ENCODE measurements at regions not wholly inside any gene's neighbourhood (a gene's known extent, or its start where the extent isn't known, plus 50 kb on each side); places are given as distances from the start of the nearest gene placed in this dataset.
A peak's percentile ranks its signal among the peaks of the same experiment; 100 is the strongest.

DNA sequence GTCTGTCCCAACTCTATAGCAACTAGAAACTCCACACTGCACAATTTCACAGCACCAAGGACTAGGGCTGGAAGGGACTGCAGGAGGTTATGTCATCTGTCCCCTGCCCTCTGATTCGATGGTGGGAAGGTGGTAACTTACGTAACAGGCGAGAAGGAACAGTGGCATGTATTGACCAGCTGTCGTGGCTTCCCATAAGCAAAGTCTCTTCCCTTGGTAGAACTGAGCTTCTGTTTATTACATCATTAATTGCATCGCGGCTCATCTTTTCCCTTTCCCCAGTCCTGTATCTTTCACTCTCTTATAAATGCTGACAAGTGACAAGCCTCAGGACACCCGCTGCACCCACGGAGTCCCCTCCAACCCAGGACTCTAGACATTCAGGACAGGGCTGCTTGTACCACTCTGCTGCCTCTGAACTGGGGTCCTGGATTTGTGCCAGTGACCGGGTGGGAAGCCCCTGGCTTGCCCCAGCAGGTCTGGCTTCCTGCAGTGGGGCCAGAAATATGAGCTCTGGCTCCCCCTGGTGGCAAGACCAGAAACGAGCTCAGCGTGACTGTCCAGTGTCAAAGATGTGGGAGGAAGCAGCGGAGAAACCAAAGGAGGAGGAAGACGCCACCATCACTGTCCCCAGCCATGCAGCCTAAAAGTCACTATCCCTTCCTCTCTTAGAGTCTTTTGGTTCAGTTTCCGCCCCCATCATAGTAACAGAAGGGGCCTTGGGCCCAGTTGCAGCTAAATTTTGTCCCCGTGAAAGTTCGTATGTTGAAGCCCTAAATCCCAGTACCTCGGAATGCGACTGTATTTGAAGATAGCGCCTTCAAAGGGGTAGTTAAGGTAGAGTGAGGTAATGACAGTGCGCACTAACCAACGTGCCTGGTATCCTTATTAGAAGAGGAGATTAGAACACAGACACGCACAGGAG is 84.5 kb downstream of the ISX start:
- Histone ChIP-seq H3K9me3 (ENCODE audit: severe bottlenecking) (no peaks in the 10 kb centered on the region), H3K4me1 (ENCODE audit: insufficient read depth, poor library complexity, severe bottlenecking) (no peaks in the 10 kb centered on the region), H3K27me3 (ENCODE audit: insufficient read depth, poor library complexity, severe bottlenecking) (no peaks in the 10 kb centered on the region), H3K27ac (ENCODE audit: poor library complexity, severe bottlenecking) (no peak overlapping the region), H3K4me3 (ENCODE audit: severe bottlenecking) (no peak overlapping the region), H3K36me3 (ENCODE audit: low read depth) (no peaks in the 10 kb centered on the region)
- no peak for DNase-seq (ENCODE audit: low spot score)
- ATAC-seq (ENCODE audit: low read depth), result 0 out of 3 replicates have a peak, but pooled peaks have one; percentile 44
- TF ChIP-seq, protein P1, sequence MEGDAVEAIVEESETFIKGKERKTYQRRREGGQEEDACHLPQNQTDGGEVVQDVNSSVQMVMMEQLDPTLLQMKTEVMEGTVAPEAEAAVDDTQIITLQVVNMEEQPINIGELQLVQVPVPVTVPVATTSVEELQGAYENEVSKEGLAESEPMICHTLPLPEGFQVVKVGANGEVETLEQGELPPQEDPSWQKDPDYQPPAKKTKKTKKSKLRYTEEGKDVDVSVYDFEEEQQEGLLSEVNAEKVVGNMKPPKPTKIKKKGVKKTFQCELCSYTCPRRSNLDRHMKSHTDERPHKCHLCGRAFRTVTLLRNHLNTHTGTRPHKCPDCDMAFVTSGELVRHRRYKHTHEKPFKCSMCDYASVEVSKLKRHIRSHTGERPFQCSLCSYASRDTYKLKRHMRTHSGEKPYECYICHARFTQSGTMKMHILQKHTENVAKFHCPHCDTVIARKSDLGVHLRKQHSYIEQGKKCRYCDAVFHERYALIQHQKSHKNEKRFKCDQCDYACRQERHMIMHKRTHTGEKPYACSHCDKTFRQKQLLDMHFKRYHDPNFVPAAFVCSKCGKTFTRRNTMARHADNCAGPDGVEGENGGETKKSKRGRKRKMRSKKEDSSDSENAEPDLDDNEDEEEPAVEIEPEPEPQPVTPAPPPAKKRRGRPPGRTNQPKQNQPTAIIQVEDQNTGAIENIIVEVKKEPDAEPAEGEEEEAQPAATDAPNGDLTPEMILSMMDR (IDR thresholded peaks at IDR 0.05; ENCODE audit: poor library complexity, severe bottlenecking), result peak; percentile 76

DNA sequence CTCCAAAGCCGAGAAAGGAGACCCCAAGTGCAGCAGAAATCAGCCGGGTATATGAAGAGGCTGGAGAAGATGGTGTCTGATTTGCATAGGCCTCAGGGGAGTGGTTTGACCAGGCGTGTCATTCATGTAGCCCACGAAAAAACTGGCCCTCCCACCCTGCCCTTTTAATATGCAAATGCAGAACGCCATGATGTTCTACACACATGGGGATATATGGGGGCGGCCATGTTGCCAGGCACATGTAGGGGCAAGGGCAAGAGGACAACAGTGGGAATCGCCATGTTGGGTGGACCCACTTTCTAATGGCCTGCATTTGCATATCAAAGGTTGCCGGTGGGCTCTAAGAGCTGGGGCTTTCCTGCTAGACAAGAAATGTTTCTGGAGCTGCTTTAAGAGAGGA is 86.4 kb downstream of the ISX start:
- no peak for ATAC-seq (ENCODE audit: low read depth)
- Histone ChIP-seq H3K27ac (ENCODE audit: poor library complexity, severe bottlenecking) (no peak overlapping the region), H3K9me3 (ENCODE audit: severe bottlenecking) (no peaks in the 10 kb centered on the region), H3K4me1 (ENCODE audit: insufficient read depth, poor library complexity, severe bottlenecking) (no peaks in the 10 kb centered on the region), H3K27me3 (ENCODE audit: insufficient read depth, poor library complexity, severe bottlenecking) (no peaks in the 10 kb centered on the region), H3K4me3 (ENCODE audit: severe bottlenecking) (no peak overlapping the region), H3K36me3 (ENCODE audit: low read depth) (no peaks in the 10 kb centered on the region)
- DNase-seq (ENCODE audit: low spot score), result no peak
- TF ChIP-seq, protein P1 (IDR thresholded peaks at IDR 0.05; ENCODE audit: poor library complexity, severe bottlenecking), result no peak

DNA sequence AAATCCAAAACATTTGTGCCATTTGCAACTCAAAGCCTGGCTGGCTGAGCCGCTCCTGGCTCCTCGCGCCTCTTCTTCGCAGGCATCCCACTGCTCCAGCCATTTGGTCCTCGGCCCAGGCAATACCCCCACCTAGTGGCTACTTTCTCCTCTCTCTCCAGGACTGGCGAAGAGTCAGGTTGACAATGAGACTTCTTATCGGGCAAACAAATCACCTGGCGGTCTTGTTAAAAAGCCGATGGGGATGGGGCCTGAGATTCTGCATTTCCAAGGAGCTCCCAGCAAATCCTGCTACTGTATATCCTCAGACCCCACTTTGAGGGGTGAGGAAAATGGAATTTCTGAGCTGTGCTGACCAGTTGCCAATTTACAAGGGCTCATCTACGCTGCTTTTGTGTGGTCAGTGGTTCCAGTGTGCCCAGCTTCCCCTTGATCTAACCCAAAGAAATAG is 89.0 kb downstream of the ISX start:
- H3K4me3 ChIP-seq (ENCODE audit: severe bottlenecking), result no peak overlapping the region
- ATAC-seq (ENCODE audit: low read depth) (peak; percentile 92), DNase-seq (ENCODE audit: low spot score) (no peak)
- no peak overlapping the region for H3K27ac ChIP-seq (ENCODE audit: poor library complexity, severe bottlenecking)
- TF ChIP-seq, protein P1 (IDR thresholded peaks at IDR 0.05; ENCODE audit: poor library complexity, severe bottlenecking), result peak; percentile 84
- no peaks in the 10 kb centered on the region for H3K27me3 ChIP-seq (ENCODE audit: insufficient read depth, poor library complexity, severe bottlenecking)
- H3K9me3 ChIP-seq (ENCODE audit: severe bottlenecking), result no peaks in the 10 kb centered on the region
- no peaks in the 10 kb centered on the region for H3K36me3 ChIP-seq (ENCODE audit: low read depth)
- no peaks in the 10 kb centered on the region for H3K4me1 ChIP-seq (ENCODE audit: insufficient read depth, poor library complexity, severe bottlenecking)

DNA sequence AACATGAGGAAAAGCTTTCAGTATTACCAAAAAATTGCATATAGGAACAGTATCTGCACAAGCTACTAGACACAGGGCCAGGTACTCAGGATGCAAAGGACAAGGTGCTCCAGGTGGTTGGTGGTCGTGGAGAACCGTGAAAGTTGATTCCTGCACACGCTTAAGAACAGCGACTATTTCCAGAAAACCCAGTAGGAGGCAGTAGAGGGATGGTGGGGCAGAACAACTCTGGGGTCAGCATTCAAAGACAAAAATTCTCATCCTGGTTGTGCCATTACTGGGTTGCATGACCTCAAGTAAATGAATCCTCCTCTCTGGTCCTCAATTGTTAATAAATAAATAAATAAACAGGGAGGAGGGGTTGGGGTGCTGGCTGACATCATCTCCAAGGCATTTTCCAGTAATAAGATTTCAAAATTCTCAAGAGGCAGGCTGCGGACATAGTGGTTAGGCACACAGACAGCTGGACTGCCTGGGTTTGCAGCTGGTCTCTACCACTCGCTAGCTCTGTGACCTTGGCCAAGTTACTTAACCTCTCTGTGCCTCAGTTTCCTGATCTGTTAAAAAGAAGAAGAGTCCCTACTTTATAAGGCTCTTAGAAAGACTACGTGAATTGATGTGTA is 89.6 kb downstream of the ISX start:
- no peaks in the 10 kb centered on the region for H3K4me1 ChIP-seq (ENCODE audit: insufficient read depth, poor library complexity, severe bottlenecking)
- no peaks in the 10 kb centered on the region for H3K36me3 ChIP-seq (ENCODE audit: low read depth)
- H3K9me3 ChIP-seq (ENCODE audit: severe bottlenecking), result no peaks in the 10 kb centered on the region
- H3K27ac ChIP-seq (ENCODE audit: poor library complexity, severe bottlenecking), result no peak overlapping the region
- DNase-seq (ENCODE audit: low spot score) (no peak), ATAC-seq (ENCODE audit: low read depth) (no peak)
- TF ChIP-seq, protein P1 (IDR thresholded peaks at IDR 0.05; ENCODE audit: poor library complexity, severe bottlenecking), result no peak
- no peaks in the 10 kb centered on the region for H3K27me3 ChIP-seq (ENCODE audit: insufficient read depth, poor library complexity, severe bottlenecking)
- H3K4me3 ChIP-seq (ENCODE audit: severe bottlenecking), result no peak overlapping the region
